Stomach (tissue), 8 donors: ENCODE measurements at regions not wholly inside any gene's neighbourhood (a gene's known extent, or its start where the extent isn't known, plus 50 kb on each side); places are given as distances from the start of the nearest gene placed in this dataset.
A peak's percentile ranks its signal among the peaks of the same experiment; 100 is the strongest.
"Not testable (repeated sequence)": the region's sequence is repeated elsewhere in the genome, so short reads cannot be mapped to it uniquely, and the experiment has no call there.

Source experiments
- DNase-seq, 2 donors: peaks; one replicate each; pipeline versions ENCODE4 v3.0.0 to v3.0.0-alpha.2; 2013 to 2019
- H3K27ac ChIP-seq, 5 donors: fragments of 200-600 bp in 4 of 5; sonication (generic) in 4 of 5; one replicate each; pipeline ENCODE4 v1.5.1; 2013 to 2019; ENCODE audit warnings: mild to moderate bottlenecking in 1 of 5, moderate library complexity in 1 of 5
- H3K27me3 ChIP-seq, 3 donors: fragments of 200-600 bp; sonication (generic); one replicate each; pipeline ENCODE4 v1.5.1; 2017 to 2019; ENCODE audit warnings: mixed run types in 1 of 3
- H3K36me3 ChIP-seq, 4 donors: fragments of 200-600 bp; sonication (generic); 1 replicate in 3 of 4; 2 replicates in 1 of 4; pipeline ENCODE4 v1.5.1; 2016 to 2019
- H3K4me1 ChIP-seq, 4 donors: fragments of 200-600 bp; sonication (generic); one replicate each; pipeline ENCODE4 v1.5.1; 2016 to 2019
- H3K4me3 ChIP-seq, 4 donors: fragments of 200-600 bp; sonication (generic) in 3 of 4; one replicate each; pipeline ENCODE4 v1.5.1; 2016 to 2019; ENCODE audit warnings: mild to moderate bottlenecking in 1 of 4
- H3K9me3 ChIP-seq, 4 donors: fragments of 200-600 bp; sonication (generic); one replicate each; pipeline ENCODE4 v1.5.1; 2016 to 2019
- EP300 ChIP-seq: sonication (generic); formaldehyde crosslinking; IDR thresholded peaks from one replicate; pipeline ENCODE4 v1.6.1; 2017; ENCODE audit warnings: antibody characterized with exemption
- POLR2A ChIP-seq, 4 donors: fragments of 450-650 bp; IDR thresholded peaks; one replicate each; pipeline ENCODE4 v1.6.1; 2016; ENCODE audit warnings: antibody characterized with exemption in 4 of 4, control low read depth in 2 of 4, mild to moderate bottlenecking in 1 of 4, moderate library complexity in 1 of 4
- POLR2AphosphoS5 ChIP-seq, 3 donors: sonication (generic); formaldehyde crosslinking; IDR thresholded peaks; one replicate each; pipeline ENCODE4 v1.6.1; 2016; ENCODE audit warnings: antibody characterized with exemption in 3 of 3
- WGBS, 5 donors: extraction: QIAGEN DNeasy Blood & Tissue Kit in 3 of 5; methylation state at CpG; one replicate each; pipeline versions ENCODE4 v1.1.5 to v1.1.7; 2013 to 2018; 5-methylcytosine and 5-hydroxymethylcytosine counted together
- intact Hi-C: fragments of 100-400 bp; cut with DNase I; formaldehyde crosslinking; loops from one replicate; pipeline ENCODE4 v1.15.1; 2023; ENCODE audit warnings: low total_unique reads
- TF ChIP-seq, protein P1 (sequence below), 7 experiments: fragments of 450-650 bp in 4 of 7; fragments of 200-600 bp in 3 of 7; sonication (generic) in 3 of 7; IDR thresholded peaks; one replicate each; pipeline ENCODE4 v1.5.1; 2016 to 2019; ENCODE audit warnings: antibody characterized with exemption in 7 of 7, control low read depth in 2 of 7, mild to moderate bottlenecking in 1 of 7
- donor health status: healthy with polysubstance abuse.
- donor health status: Bipolar disorder and iron deficiency.
- donor health status: healthy.

GRCh38 chr6:105855433-105855832, 230.7 kb upstream of the PRDM1 start:
- intact Hi-C loops = no loop called here
- WGBS, 5 donors = 94 to 98% (median 95%) methylated on average over 7 of the region's 7 CpGs
- H3K4me3 ChIP-seq = no peak overlapping the region
- no peaks in the 10 kb centered on the region for H3K4me1 ChIP-seq
- no peaks in the 10 kb centered on the region for H3K36me3 ChIP-seq
- H3K9me3 ChIP-seq = no peaks in the 10 kb centered on the region
- DNase-seq = no peak
- H3K27ac ChIP-seq = no peak overlapping the region
- no peaks in the 10 kb centered on the region for H3K27me3 ChIP-seq
- no peak for TF ChIP-seq POLR2AphosphoS5 (IDR thresholded peaks at IDR 0.05)
- TF ChIP-seq, protein P1, sequence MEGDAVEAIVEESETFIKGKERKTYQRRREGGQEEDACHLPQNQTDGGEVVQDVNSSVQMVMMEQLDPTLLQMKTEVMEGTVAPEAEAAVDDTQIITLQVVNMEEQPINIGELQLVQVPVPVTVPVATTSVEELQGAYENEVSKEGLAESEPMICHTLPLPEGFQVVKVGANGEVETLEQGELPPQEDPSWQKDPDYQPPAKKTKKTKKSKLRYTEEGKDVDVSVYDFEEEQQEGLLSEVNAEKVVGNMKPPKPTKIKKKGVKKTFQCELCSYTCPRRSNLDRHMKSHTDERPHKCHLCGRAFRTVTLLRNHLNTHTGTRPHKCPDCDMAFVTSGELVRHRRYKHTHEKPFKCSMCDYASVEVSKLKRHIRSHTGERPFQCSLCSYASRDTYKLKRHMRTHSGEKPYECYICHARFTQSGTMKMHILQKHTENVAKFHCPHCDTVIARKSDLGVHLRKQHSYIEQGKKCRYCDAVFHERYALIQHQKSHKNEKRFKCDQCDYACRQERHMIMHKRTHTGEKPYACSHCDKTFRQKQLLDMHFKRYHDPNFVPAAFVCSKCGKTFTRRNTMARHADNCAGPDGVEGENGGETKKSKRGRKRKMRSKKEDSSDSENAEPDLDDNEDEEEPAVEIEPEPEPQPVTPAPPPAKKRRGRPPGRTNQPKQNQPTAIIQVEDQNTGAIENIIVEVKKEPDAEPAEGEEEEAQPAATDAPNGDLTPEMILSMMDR (IDR thresholded peaks at IDR 0.05) = no peak
- TF ChIP-seq POLR2A (IDR thresholded peaks at IDR 0.05) = no peak
- no peak for TF ChIP-seq EP300

- H3K27ac ChIP-seq, H3K9me3 ChIP-seq, intact Hi-C loops, H3K4me3 ChIP-seq, H3K27me3 ChIP-seq, H3K36me3 ChIP-seq, H3K4me1 ChIP-seq, DNase-seq: not testable (repeated sequence)
- 97 to 99% (median 98%) methylated on average over 9 to 25 of the region's 33 CpGs for WGBS, 5 donors
Measured at GRCh38 chr6:105853979-105854378, 232.2 kb upstream of the PRDM1 start.

GRCh38 chr6:105851606-105852005, 234.5 kb upstream of the PRDM1 start:
- Histone ChIP-seq H3K4me3 (no peak overlapping the region), H3K4me1 (no peaks in the 10 kb centered on the region), H3K36me3 (no peaks in the 10 kb centered on the region), H3K9me3 (no peaks in the 10 kb centered on the region), H3K27ac (no peak overlapping the region), H3K27me3 (no peaks in the 10 kb centered on the region)
- WGBS, 5 donors = 77 to 85% (median 81%) methylated on average over 4 of the region's 4 CpGs
- intact Hi-C loops = no loop called here
- no peak for DNase-seq
- no peak for TF ChIP-seq POLR2A (IDR thresholded peaks at IDR 0.05)
- no peak for TF ChIP-seq EP300
- TF ChIP-seq, protein P1 (IDR thresholded peaks at IDR 0.05) = no peak
- no peak for TF ChIP-seq POLR2AphosphoS5 (IDR thresholded peaks at IDR 0.05)

GRCh38 chr6:105851113-105851580, 235.0 kb upstream of the PRDM1 start:
- 51 to 71% (median 61%) methylated on average over 10 of the region's 10 CpGs for WGBS, 5 donors
- Histone ChIP-seq H3K27ac (peak overlapping the region in 1 of 5 donors; percentile 14), H3K9me3 (no peaks in the 10 kb centered on the region), H3K36me3 (no peaks in the 10 kb centered on the region), H3K27me3 (no peaks in the 10 kb centered on the region), H3K4me1 (no peaks in the 10 kb centered on the region), H3K4me3 (no peak overlapping the region)
- intact Hi-C loops = no loop called here
- DNase-seq = peak in 1 of 2 donors; percentile 65
- TF ChIP-seq POLR2A (IDR thresholded peaks at IDR 0.05) (no peak), EP300 (no peak), POLR2AphosphoS5 (IDR thresholded peaks at IDR 0.05) (no peak)
- TF ChIP-seq, protein P1 (IDR thresholded peaks at IDR 0.05) = no peak

- Histone ChIP-seq H3K27ac (peak overlapping the region in 1 of 5 donors; percentile 14), H3K4me3 (no peak overlapping the region), H3K27me3 (no peaks in the 10 kb centered on the region), H3K36me3 (no peaks in the 10 kb centered on the region), H3K9me3 (no peaks in the 10 kb centered on the region), H3K4me1 (no peaks in the 10 kb centered on the region)
- intact Hi-C loops = no loop called here
- 79 to 87% (median 82%) methylated on average over 11 of the region's 11 CpGs for WGBS, 5 donors
- TF ChIP-seq, protein P1 (IDR thresholded peaks at IDR 0.05) = no peak
- no peak for TF ChIP-seq POLR2A (IDR thresholded peaks at IDR 0.05)
- TF ChIP-seq EP300 = no peak
- no peak for TF ChIP-seq POLR2AphosphoS5 (IDR thresholded peaks at IDR 0.05)
- DNase-seq = peak in 1 of 2 donors; percentile 28
Measured at GRCh38 chr6:105850261-105851112, 235.6 kb upstream of the PRDM1 start.
